GM21367 (cell line): ENCODE measurements at regions not wholly inside any gene's neighbourhood (a gene's known extent, or its start where the extent isn't known, plus 50 kb on each side); places are given as distances from the start of the nearest gene placed in this dataset.
A peak's percentile ranks its signal among the peaks of the same experiment; 100 is the strongest.
"Not testable (repeated sequence)": the region's sequence is repeated elsewhere in the genome, so short reads cannot be mapped to it uniquely, and the experiment has no call there.

ENCODE experiments used
- ATAC-seq: cut with Tn5 transposase; IDR thresholded peaks from one replicate; pipeline ENCODE4 v1.9.1; 2021; ENCODE audit not compliant: unreplicated experiment

DNA sequence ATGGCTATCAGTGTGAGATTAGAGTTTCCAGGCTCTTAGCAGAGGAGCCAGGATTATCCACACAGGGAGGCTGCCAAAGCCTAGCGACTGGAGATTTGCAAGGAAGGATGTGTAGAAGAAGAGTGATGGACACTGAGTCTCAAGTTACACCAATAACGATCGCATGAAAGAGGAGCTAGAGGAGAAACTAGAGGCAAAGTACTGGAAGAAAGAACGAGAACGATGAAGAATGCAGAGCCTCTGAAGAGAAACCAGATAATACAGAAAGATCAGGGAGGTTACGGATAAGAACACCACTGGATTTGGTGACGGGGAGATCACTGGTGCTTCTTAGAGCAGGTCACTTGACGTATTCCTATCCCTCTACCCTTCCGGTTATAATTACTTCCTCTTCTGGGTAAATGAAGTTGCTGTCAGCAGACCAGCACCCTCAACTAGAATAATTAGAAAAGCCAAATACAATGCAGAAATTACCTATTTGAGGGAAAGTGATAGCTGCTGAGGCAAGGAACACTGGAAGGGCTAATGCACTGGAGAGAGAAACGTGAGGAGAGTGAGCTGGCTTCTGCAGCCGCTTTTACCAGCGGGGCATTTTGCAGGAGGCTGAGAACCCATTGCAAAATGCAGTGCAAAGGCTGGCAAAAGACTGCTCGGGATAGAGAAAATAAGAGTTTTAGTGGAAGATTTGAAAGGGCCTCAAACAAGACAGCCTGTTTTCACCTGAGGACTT is 93.1 kb upstream of the HIF1A start:
- no peak for ATAC-seq

- ATAC-seq, result no peak
Measured at GRCh38 chr14:61602733-61603077, 92.6 kb upstream of the HIF1A start.

- no peak for ATAC-seq
Measured at GRCh38 chr14:61603736-61604135, 91.6 kb upstream of the HIF1A start.

GRCh38 chr14:61607570-61608244 is 87.6 kb upstream of the HIF1A start:
- ATAC-seq, result no peak

DNA sequence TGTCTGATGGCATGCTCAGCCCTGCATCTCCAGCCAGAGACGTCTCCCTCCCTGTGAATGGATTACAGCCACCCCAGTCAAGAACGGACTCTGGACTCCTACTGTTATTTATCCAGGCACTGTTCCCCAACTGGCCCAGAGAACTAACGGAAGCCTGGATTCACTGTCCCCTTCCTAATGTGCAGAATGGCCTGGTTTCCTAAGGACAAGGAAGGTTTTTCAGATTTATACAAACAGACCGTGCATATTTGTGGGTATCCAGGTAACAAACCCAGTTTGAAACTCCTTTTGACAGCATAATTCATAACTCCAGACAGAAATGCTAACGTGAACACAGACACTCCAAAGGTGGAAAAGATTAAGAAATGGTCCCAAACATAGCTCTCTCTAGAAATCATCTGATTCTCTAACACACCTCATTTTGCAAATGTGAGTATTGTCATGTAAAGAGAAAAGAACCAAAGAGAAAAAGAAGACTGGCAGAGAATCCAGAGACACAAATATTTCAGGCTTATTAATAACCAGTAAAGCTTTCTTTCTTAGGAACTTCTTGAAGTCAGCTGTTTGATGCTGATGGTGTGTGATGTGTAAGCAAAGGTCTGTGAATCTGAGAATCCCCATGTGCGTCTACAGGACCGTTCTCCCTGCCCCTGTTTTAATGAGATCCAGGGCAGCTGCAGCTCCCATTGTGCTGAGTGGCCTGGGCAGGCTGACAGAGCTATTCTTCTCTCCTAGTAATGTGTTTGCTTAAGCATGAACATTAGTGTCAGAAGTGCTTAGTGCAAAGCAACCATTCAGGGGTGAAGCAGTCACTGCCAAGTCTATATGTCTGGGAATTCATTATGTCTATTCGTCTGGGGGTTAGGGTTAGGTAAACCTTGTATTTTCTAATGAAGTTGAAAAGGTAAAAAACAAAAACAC is 86.8 kb upstream of the HIF1A start:
- ATAC-seq, result no peak

GRCh38 chr14:61609191-61609843 is 86.0 kb upstream of the HIF1A start:
- no peak for ATAC-seq

DNA sequence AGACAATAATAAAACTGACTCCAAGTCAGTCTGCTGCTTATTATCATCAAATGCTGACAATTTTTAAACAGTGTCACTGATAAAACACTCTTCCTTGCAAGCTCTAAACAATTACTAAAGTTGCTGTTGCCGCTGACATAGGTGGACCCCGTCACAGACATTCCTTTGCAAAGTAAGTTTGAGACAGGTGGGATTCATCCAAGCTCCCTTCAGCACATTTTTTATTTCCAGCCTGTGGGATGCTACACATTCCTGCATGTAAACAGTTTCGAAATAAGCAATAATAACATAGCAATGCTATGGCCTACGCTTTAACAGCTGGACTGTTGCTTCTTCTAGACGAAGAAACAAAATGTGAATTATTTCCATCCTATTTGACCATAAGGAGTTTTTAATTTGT is 85.4 kb upstream of the HIF1A start:
- no peak for ATAC-seq

DNA sequence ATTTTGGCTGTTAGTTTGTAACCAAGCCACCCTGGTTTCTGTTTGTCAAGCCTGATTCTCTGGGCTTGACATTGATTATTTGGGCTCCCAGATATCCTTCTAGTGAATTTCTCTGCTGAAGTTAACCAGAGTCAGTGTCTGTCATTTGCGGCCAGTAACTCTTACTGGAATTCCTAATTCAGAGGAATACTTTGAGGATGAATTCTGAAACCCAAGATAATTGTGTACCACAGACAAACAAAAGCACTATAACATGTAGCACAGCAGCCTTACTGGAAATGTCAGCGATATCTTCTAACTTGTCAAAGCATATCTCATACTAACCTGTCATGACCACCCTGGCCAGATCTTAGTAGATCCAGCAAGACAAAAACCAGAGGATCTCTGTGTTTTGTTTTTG is 84.4 kb upstream of the HIF1A start:
- ATAC-seq, result no peak

GRCh38 chr14:61611880-61612630 is 83.3 kb upstream of the HIF1A start:
- no peak for ATAC-seq

DNA sequence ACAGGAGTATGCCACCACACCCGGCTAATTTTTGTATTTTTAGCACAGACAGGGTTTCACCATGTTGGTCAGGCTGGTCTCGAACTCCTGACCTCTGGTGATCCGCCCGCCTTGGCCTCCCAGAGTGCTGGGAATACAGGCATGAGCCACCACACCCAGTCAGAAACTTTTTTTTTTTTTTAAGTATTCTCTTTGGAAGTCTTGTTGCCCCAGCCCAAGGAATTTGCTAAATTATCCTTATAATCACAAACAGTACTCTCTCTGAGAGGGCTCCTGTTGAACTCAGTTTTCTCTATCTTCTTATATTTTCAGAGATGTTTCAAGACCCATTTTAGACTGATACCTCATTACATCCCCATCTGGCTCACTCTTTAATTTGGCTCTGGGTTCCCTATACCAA is 82.3 kb upstream of the HIF1A start:
- ATAC-seq, result not testable (repeated sequence)

DNA sequence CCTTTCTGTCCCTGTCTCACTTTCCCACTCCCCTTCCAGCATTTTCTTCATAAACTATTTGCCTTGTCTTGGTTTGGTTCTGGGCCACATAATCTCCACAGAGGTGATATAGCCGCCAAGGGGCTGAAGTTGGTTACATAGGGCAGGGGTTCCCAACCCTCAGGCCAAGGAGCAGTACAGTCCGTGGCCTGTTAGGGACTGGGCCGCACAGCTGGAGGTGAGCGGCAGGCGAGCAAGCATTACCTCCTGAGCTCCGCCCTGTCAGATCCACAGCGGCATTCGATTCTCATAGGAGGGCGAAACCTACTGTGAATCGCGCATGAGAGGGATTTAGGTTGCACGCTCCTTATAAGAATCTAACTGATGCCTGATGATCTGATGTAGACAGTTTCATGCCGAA is 80.6 kb upstream of the HIF1A start:
- ATAC-seq, result no peak

DNA sequence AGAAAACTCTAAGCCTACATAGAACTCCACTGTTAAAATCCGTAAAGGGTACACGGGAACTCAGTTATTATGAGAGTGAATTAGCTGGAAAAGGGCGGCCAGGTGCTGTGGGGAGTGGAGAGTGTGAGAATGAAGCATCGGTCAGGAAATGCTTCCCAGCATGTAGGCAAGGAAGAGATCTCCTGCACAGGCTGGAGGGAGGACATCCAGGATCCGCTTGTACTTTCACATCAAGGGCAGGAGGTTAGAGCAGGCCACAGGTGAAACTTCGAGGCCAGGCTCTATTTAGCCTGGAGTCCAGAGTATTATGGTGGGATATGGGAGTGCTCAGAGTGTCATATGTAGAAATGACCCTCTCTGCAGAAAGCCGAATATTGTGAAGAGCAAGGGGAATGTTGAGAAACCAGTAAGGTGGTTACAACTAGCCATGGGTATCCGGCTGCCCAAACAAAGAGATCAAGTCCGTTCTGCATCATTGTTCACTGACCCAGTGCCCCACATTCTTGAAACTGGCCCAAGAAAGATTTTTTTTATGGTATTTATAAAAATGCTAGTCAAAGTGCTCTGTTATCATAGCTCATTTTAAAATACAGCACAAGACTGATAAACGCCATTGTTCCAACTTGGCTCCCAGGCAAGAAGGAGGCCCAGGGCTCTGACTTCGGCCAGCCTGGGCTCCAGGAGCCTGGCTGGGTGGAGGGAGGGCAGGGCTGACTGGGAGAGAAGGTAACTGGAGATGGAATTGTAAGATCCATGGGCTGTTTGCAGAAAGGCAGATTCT is 79.4 kb upstream of the HIF1A start:
- ATAC-seq, result no peak

DNA sequence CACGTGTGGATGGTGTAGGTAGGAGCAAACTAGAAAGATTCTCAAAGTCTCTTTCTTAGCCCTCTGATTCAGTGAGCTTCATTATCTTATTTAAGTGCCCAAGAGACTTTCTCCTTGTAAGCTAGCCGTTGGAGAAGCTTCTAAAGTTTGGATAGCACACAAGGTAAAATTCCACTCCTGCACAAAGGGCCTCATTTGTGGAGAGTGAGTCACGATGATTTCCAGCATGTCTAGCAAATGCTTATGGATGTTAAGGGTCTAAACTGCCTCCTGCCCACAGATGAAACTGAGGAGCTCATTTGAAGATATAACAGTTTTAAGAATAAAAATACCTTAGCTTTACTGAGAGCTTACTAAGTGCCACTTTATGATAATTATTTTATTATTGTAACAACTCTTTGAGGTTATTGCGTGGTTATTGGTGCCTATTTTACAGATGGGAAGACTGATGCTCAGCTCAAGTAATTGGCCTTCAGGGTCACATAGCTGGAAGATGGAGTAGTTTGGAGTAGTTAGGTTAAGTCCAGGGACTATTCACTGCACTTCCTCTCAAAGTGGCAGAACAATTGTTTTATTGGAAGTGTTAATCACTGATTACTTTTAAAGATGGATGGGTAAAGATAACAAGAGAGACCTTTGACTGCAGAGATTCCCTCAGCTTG is 78.7 kb upstream of the HIF1A start:
- ATAC-seq, result no peak

GRCh38 chr14:61618448-61618847 is 76.9 kb upstream of the HIF1A start:
- ATAC-seq, result no peak

GRCh38 chr14:61619494-61619893 is 75.8 kb upstream of the HIF1A start:
- no peak for ATAC-seq

DNA sequence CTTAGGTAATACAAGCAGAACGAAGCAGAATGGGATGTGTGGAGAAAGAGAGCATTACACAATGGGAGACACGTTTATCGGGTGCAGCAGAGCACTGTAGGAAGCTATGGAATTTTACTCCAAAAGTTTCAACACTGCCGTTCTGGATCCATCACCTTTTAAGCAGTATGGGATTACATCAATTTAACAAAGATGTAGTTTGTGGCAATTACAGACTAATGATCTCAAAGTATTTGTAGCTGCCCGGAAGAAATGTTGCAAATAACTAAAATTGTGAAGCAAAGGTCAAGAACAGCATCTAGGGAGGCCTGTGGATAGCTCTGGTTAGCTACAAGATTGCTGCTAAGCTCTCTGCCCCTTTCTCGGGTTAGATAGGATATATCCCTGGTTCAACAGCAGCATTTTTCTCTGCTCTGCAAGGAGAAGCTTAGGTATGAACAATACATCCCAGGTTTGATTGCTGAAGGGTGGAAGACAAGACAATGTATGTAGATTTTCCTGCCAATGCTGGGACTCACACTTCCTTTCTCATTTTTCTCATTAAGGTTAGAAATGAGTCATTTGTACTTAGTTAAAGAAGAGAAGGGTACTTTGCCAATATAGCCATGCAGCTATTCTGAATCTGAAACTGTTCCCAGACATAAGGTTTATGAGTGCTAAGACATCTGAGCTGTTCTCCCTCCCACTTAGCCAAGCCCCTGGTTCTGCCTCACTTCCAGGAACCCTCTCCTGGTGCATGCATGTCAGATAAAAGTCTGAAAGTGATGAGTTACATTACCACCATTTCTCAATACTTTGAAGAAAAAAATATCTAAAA is 75.0 kb upstream of the HIF1A start:
- ATAC-seq, result peak; percentile 80

DNA sequence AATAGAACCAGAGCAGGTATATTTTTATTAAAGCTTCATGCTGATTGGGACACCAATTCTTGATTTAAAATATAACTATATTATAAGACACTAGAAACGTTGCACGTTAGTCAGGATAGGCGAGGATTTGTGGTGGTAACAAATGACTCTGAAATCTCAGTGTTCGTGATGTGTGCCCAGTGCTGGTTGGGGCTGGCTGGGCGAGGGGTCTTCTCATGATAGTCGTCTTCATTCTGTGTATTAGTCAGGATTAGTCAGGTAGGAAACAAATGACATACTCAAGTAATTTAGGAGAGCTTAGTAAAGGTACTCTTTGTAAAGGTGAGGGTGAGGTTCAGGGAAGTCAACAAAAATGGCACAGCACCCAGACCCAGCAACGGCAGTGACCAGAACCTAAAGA is 73.9 kb upstream of the HIF1A start:
- no peak for ATAC-seq

DNA sequence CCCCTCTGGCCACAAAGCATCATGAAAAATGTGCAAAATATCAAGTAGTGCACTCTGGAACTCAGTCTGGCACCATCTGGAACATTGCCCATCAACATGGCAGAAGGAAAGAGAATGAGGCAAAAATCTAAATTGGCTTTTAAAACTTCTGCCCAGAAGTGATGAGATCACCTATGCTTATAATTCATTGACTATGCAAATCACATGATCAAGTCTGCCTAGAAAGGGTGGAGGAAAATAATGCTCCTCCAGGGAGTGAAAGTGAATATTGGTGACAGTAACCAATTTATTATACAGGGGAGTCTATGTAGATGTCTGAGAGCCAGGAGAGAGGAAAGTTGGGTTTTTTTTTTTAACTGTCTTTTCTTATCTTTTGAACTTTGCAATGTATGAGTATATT is 73.3 kb upstream of the HIF1A start:
- no peak for ATAC-seq

- no peak for ATAC-seq
Measured at GRCh38 chr14:61623927-61624326, 71.4 kb upstream of the HIF1A start.
